HG03159 (cell line): ENCODE measurements at regions not wholly inside any gene's neighbourhood (a gene's known extent, or its start where the extent isn't known, plus 50 kb on each side); places are given as distances from the start of the nearest gene placed in this dataset.
"Not testable (repeated sequence)": the region's sequence is repeated elsewhere in the genome, so short reads cannot be mapped to it uniquely, and the experiment has no call there.

Source experiments
- ATAC-seq: cut with Tn5 transposase; IDR thresholded peaks from one replicate; pipeline ENCODE4 v1.9.1; 2021; ENCODE audit warnings: mild to moderate bottlenecking, moderate library complexity; ENCODE audit not compliant: unreplicated experiment

- ATAC-seq = not testable (repeated sequence)
These were observed 95.6 kb downstream of the GPX5 start for GRCh38 chr6:28621268-28621667.

- not testable (repeated sequence) for ATAC-seq
These were observed 97.6 kb downstream of the GPX5 start for GRCh38 chr6:28623242-28623641.

GRCh38 chr6:28626386-28626785, 100.7 kb downstream of the GPX5 start:
- not testable (repeated sequence) for ATAC-seq

- no peak for ATAC-seq
These were observed 106.7 kb downstream of the GPX5 start for GRCh38 chr6:28632326-28632851.

GRCh38 chr6:28633445-28634215, 107.9 kb downstream of the GPX5 start:
- ATAC-seq = no peak

GRCh38 chr6:28634411-28634760, 108.7 kb downstream of the GPX5 start:
- ATAC-seq = no peak

GRCh38 chr6:28634761-28635546, 109.3 kb downstream of the GPX5 start:
- ATAC-seq = no peak

GRCh38 chr6:28635547-28636158, 110.0 kb downstream of the GPX5 start:
- ATAC-seq = no peak

- no peak for ATAC-seq
These were observed 113.2 kb downstream of the GPX5 start for GRCh38 chr6:28638787-28639430.

- not testable (repeated sequence) for ATAC-seq
These were observed 114.0 kb downstream of the GPX5 start for GRCh38 chr6:28639445-28640290.

GRCh38 chr6:28643017-28643740, 117.5 kb downstream of the GPX5 start:
- ATAC-seq = no peak

- ATAC-seq = no peak
These were observed 121.0 kb downstream of the GPX5 start for GRCh38 chr6:28646650-28647049.

GRCh38 chr6:28648035-28648877, 122.6 kb downstream of the GPX5 start:
- ATAC-seq = no peak

GRCh38 chr6:28648878-28649375, 123.2 kb downstream of the GPX5 start:
- ATAC-seq = no peak

- ATAC-seq = no peak
These were observed 125.5 kb downstream of the GPX5 start for GRCh38 chr6:28651161-28651560.

GRCh38 chr6:28653876-28654275, 128.2 kb downstream of the GPX5 start:
- ATAC-seq = no peak

- no peak for ATAC-seq
These were observed 129.5 kb downstream of the GPX5 start for GRCh38 chr6:28655164-28655563.

- ATAC-seq = no peak
These were observed 131.0 kb downstream of the GPX5 start for GRCh38 chr6:28656715-28657114.
